HPDE6-E6E7 (cell line): ENCODE measurements at regions not wholly inside any gene's neighbourhood (a gene's known extent, or its start where the extent isn't known, plus 50 kb on each side); places are given as distances from the start of the nearest gene placed in this dataset.
"Not testable (repeated sequence)": the region's sequence is repeated elsewhere in the genome, so short reads cannot be mapped to it uniquely, and the experiment has no call there.

Experiments
- DNase-seq: peaks from one replicate; pipeline ENCODE4 v3.0.0; 2011; ENCODE audit warnings: missing footprints; ENCODE audit errors: extremely low spot score

- peak; percentile 58 for DNase-seq
Measured at GRCh38 chr9:78122631-78123030, 91.0 kb upstream of the GNAQ start.

GRCh38 chr9:78121488-78121887 is 89.9 kb upstream of the GNAQ start:
- DNase-seq: peak; percentile 21

- DNase-seq: peak; percentile 42
Measured at GRCh38 chr9:78118742-78119473, 87.3 kb upstream of the GNAQ start.

GRCh38 chr9:78115073-78115472 is 83.5 kb upstream of the GNAQ start:
- DNase-seq: no peak

- no peak for DNase-seq
Measured at GRCh38 chr9:78114581-78114980, 83.0 kb upstream of the GNAQ start.

- DNase-seq: no peak
Measured at GRCh38 chr9:78112406-78112805, 80.8 kb upstream of the GNAQ start.

GRCh38 chr9:78112004-78112403 is 80.4 kb upstream of the GNAQ start:
- no peak for DNase-seq

- no peak for DNase-seq
Measured at GRCh38 chr9:78109075-78109474, 77.5 kb upstream of the GNAQ start.

GRCh38 chr9:78106586-78106985 is 75.0 kb upstream of the GNAQ start:
- DNase-seq: not testable (repeated sequence)

- no peak for DNase-seq
Measured at GRCh38 chr9:78103971-78104433, 72.4 kb upstream of the GNAQ start.

GRCh38 chr9:78101247-78101646 is 69.6 kb upstream of the GNAQ start:
- no peak for DNase-seq

GRCh38 chr9:78097541-78097940 is 65.9 kb upstream of the GNAQ start:
- no peak for DNase-seq

GRCh38 chr9:78091731-78092130 is 60.1 kb upstream of the GNAQ start:
- no peak for DNase-seq

- peak; percentile 28 for DNase-seq
Measured at GRCh38 chr9:78089111-78089510, 57.5 kb upstream of the GNAQ start.

GRCh38 chr9:78088190-78088589 is 56.6 kb upstream of the GNAQ start:
- not testable (repeated sequence) for DNase-seq
